HG03108 (cell line): ENCODE measurements at regions not wholly inside any gene's neighbourhood (a gene's known extent, or its start where the extent isn't known, plus 50 kb on each side); places are given as distances from the start of the nearest gene placed in this dataset.
"Not testable (repeated sequence)": the region's sequence is repeated elsewhere in the genome, so short reads cannot be mapped to it uniquely, and the experiment has no call there.

Experiments used
- ATAC-seq: cut with Tn5 transposase; IDR thresholded peaks from one replicate; pipeline ENCODE4 v1.9.1; 2021; ENCODE audit warnings: moderate library complexity; ENCODE audit not compliant: unreplicated experiment

GRCh38 chr21:14058566-14058965 lies 152.2 kb downstream of the LIPI start:
- no peak for ATAC-seq

- not testable (repeated sequence) for ATAC-seq
These were observed 152.8 kb downstream of the LIPI start for GRCh38 chr21:14057841-14058481.

- ATAC-seq = no peak
These were observed 153.4 kb downstream of the LIPI start for GRCh38 chr21:14057313-14057712.

GRCh38 chr21:14056771-14057191 lies 154.0 kb downstream of the LIPI start:
- ATAC-seq = no peak

- not testable (repeated sequence) for ATAC-seq
These were observed 154.8 kb downstream of the LIPI start for GRCh38 chr21:14055746-14056515.

GRCh38 chr21:14054682-14055081 lies 156.1 kb downstream of the LIPI start:
- ATAC-seq = no peak

GRCh38 chr21:14050121-14050520 lies 160.6 kb downstream of the LIPI start:
- ATAC-seq = no peak

- no peak for ATAC-seq
These were observed 164.4 kb downstream of the LIPI start for GRCh38 chr21:14046401-14046800.

GRCh38 chr21:14040386-14040785 lies 170.4 kb downstream of the LIPI start:
- ATAC-seq = no peak

- not testable (repeated sequence) for ATAC-seq
These were observed 182.1 kb downstream of the LIPI start for GRCh38 chr21:14028619-14029018.

GRCh38 chr21:14027235-14027869 lies 183.4 kb downstream of the LIPI start:
- peak; percentile 100 for ATAC-seq

GRCh38 chr21:14020108-14020507 lies 190.6 kb downstream of the LIPI start:
- not testable (repeated sequence) for ATAC-seq

- not testable (repeated sequence) for ATAC-seq
These were observed 194.9 kb downstream of the LIPI start for GRCh38 chr21:14015841-14016240.

- not testable (repeated sequence) for ATAC-seq
These were observed 196.9 kb downstream of the LIPI start for GRCh38 chr21:14013623-14014498.

- no peak for ATAC-seq
These were observed 197.6 kb downstream of the LIPI start for GRCh38 chr21:14013056-14013603.

GRCh38 chr21:14012409-14012808 lies 198.3 kb downstream of the LIPI start:
- ATAC-seq = no peak

GRCh38 chr21:14011751-14012150 lies 199.0 kb downstream of the LIPI start:
- ATAC-seq = not testable (repeated sequence)

- not testable (repeated sequence) for ATAC-seq
These were observed 199.6 kb downstream of the LIPI start for GRCh38 chr21:14011149-14011548.

- no peak for ATAC-seq
These were observed 200.0 kb downstream of the LIPI start for GRCh38 chr21:14010729-14011128.

GRCh38 chr21:14009990-14010389 lies 200.8 kb downstream of the LIPI start:
- not testable (repeated sequence) for ATAC-seq
